Ishikawa (cell line): ENCODE measurements at regions not wholly inside any gene's neighbourhood (a gene's known extent, or its start where the extent isn't known, plus 50 kb on each side); places are given as distances from the start of the nearest gene placed in this dataset.

ENCODE experiments used
- CEBPB ChIP-seq: IDR thresholded peaks from 2 replicates; pipeline ENCODE4 v1.6.1; 2012
- CREB1 ChIP-seq: IDR thresholded peaks from 2 replicates; pipeline ENCODE4 v1.6.1; 2012; ENCODE audit warnings: low read depth
- EGR1 ChIP-seq: IDR thresholded peaks from 2 replicates; pipeline ENCODE4 v1.6.1; 2012
- EP300 ChIP-seq: IDR thresholded peaks from 2 replicates; pipeline ENCODE4 v1.6.1; 2012; ENCODE audit warnings: borderline replicate concordance
- MAX ChIP-seq: IDR thresholded peaks from 2 replicates; pipeline ENCODE4 v1.6.1; 2012
- NFIC ChIP-seq: IDR thresholded peaks from 2 replicates; pipeline ENCODE4 v1.6.1; 2012
- RAD21 ChIP-seq: IDR thresholded peaks from 2 replicates; pipeline ENCODE4 v1.6.1; 2012; ENCODE audit warnings: low read depth
- REST ChIP-seq: IDR thresholded peaks from 2 replicates; pipeline ENCODE4 v1.6.1; 2012; ENCODE audit warnings: low read depth, mild to moderate bottlenecking
- TAF1 ChIP-seq: IDR thresholded peaks from 2 replicates; pipeline ENCODE4 v1.6.1; 2012; ENCODE audit warnings: low read depth, mild to moderate bottlenecking
- USF1 ChIP-seq: IDR thresholded peaks from 2 replicates; pipeline ENCODE4 v1.6.1; 2012
- YY1 ChIP-seq: IDR thresholded peaks from 2 replicates; pipeline ENCODE4 v1.6.1; 2012; ENCODE audit warnings: low read depth
- ZBTB7A ChIP-seq: IDR thresholded peaks from 2 replicates; pipeline ENCODE4 v1.6.1; 2012; ENCODE audit warnings: low read depth

- no peak for TF ChIP-seq EGR1
- TF ChIP-seq NFIC = no peak
- TF ChIP-seq RAD21 = no peak
- no peak for TF ChIP-seq ZBTB7A
- TF ChIP-seq MAX = no peak
- no peak for TF ChIP-seq EP300
- TF ChIP-seq USF1 = no peak
- TF ChIP-seq REST = no peak
- no peak for TF ChIP-seq CREB1
- no peak for TF ChIP-seq TAF1
- no peak for TF ChIP-seq YY1
- no peak for TF ChIP-seq CEBPB
Measured at GRCh38 chrX:861340-861890, 230.8 kb downstream of the SHOX start.
